GM12878 (cell line): ENCODE measurements at regions not wholly inside any gene's neighbourhood (a gene's known extent, or its start where the extent isn't known, plus 50 kb on each side); places are given as distances from the start of the nearest gene placed in this dataset.

Experiments used
- BRCA1 ChIP-seq: IDR thresholded peaks from 2 replicates; pipeline ENCODE4 v1.6.1; 2011; ENCODE audit warnings: low read depth, low read length, improper control_type of control experiment
- CTCF ChIP-seq, 3 experiments: IDR thresholded peaks in 2 of 3; conservative IDR thresholded peaks in 1 of 3; 2 replicates each; pipeline ENCODE4 v1.5.1; 2011; ENCODE audit warnings: low read depth in 3 of 3, low read length in 3 of 3, mild to moderate bottlenecking in 3 of 3, control low read depth in 2 of 3, moderate library complexity in 2 of 3, inconsistent platforms in 1 of 3, mixed read lengths in 1 of 3; ENCODE audit not compliant: control insufficient read depth in 2 of 3, insufficient read depth in 1 of 3; ENCODE audit errors: extremely low read depth in 1 of 3
- ELK1 ChIP-seq: IDR thresholded peaks from 2 replicates; pipeline ENCODE4 v1.6.1; 2012; ENCODE audit warnings: low read depth, low read length, improper control_type of control experiment
- RAD21 ChIP-seq: IDR thresholded peaks from 2 replicates; pipeline ENCODE4 v1.6.1; 2011; ENCODE audit warnings: mild to moderate bottlenecking, low read depth, low read length, moderate library complexity; ENCODE audit not compliant: insufficient read depth
- REST ChIP-seq: IDR thresholded peaks from 2 replicates; pipeline ENCODE4 v1.6.1; 2012; ENCODE audit warnings: mild to moderate bottlenecking, low read depth, low read length
- RFX5 ChIP-seq: IDR thresholded peaks from 2 replicates; pipeline ENCODE4 v1.6.1; 2011; ENCODE audit warnings: low read depth, low read length, improper control_type of control experiment
- TF ChIP-seq, protein P1 (sequence below): fragments of 150-350 bp; IDR thresholded peaks from 2 replicates; pipeline ENCODE4 v1.6.1; 2014; ENCODE audit warnings: mild to moderate bottlenecking, low read depth, low read length

- TF ChIP-seq CTCF (IDR thresholded peaks at IDR 0.05 in 2 of 3, conservative IDR thresholded peaks at IDR 0.05 in 1 of 3; ENCODE audit: control insufficient read depth in 2 of 3, extremely low read depth in 1 of 3, insufficient read depth in 1 of 3, low read depth in 3 of 3, low read length in 3 of 3) (no peak), RAD21 (no peak), ELK1 (no peak), REST (no peak), BRCA1 (no peak), RFX5 (no peak)
- TF ChIP-seq, protein P1, sequence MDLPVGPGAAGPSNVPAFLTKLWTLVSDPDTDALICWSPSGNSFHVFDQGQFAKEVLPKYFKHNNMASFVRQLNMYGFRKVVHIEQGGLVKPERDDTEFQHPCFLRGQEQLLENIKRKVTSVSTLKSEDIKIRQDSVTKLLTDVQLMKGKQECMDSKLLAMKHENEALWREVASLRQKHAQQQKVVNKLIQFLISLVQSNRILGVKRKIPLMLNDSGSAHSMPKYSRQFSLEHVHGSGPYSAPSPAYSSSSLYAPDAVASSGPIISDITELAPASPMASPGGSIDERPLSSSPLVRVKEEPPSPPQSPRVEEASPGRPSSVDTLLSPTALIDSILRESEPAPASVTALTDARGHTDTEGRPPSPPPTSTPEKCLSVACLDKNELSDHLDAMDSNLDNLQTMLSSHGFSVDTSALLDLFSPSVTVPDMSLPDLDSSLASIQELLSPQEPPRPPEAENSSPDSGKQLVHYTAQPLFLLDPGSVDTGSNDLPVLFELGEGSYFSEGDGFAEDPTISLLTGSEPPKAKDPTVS: no peak
Observed at GRCh38 chr16:27679899-27680298, 130.0 kb downstream of the KATNIP start (continued).
